GM19397 (cell line): ENCODE measurements at regions not wholly inside any gene's neighbourhood (a gene's known extent, or its start where the extent isn't known, plus 50 kb on each side); places are given as distances from the start of the nearest gene placed in this dataset.

Experiments
- ATAC-seq: cut with Tn5 transposase; IDR thresholded peaks from one replicate; pipeline ENCODE4 v1.9.1; 2021; ENCODE audit warnings: mild to moderate bottlenecking, moderate library complexity; ENCODE audit not compliant: unreplicated experiment

DNA sequence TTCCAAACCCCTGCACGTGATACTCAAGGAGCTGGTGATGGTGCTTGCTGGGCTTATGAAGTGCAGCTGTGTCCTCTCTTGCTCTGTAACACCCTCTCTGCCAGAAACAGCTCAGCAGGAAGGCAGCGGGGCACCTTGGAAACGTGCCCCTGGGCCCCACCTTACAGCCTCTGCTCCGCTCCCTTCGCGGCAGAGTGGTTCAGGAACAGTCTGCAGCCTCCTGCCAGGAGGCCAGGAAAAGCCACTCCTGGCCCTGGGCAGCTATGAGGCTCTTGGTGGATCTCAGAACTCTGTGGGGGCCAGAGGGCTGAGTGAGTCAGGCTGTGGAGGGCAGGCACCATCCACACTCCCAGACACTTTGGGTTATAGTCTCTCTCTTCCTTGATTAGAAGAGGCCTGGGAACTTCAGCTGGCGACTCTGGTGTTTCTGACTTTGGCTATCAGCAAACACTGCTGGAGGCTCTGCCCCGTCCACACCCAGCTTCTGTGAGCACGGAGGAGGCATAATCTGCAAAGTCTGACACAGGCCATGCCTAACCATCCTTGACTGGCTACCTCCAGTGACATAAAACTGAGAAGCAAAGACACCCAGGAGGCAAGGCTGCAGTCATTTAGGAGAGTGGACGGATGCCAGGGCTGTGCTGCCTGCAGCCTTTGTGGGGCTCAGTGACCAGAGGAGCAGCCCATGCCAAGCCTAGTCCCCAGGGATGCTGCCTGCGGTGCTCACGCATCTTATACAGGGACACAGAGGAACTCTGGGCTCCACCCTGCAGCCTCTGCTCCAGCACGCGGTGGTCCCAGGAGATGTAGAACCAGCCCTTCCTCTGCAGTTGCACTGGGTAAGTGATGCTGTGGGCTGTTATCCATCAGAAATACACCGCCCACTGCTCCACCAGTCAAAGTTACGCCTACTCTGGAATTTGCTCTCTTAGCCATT is 65.3 kb downstream of the METRNL start:
- no peak for ATAC-seq

DNA sequence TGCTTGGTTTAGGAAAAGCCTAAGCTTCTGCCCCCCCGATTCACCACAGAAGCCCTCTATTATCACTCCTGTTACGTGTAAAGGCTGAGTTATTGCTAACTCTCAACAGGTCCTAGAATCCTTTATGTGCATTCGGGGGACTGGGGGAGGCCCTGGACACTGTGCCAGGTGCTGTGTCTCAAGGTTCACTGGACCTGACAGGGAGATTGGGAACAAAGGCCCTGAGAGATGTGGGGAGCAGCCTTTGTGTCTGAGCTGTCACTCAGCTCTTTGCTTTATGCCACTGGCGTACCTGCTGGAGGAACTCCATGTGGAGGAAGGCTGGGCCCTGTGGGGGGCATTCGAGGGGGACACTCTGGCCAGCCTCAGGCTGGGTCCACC is 65.9 kb downstream of the METRNL start:
- no peak for ATAC-seq

DNA sequence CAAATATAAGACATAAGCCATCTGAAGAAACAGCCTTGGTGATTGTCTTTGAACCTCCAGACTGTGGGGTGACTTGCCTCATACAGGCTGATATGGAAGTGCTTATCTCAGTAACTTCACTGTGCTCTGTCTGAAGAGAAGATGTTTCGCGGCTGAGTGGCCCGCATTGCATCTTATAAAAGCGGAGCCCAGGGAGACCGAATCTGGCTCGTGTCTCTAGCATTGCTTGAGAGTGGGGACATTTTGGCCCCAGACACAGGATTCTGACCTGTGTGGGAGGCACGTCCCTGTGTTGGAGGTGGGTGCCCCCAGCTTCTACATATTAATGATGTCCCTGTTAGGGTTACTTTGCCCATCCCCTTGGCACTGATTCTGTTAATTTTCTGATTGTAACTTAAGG is 66.4 kb downstream of the METRNL start:
- ATAC-seq: no peak

DNA sequence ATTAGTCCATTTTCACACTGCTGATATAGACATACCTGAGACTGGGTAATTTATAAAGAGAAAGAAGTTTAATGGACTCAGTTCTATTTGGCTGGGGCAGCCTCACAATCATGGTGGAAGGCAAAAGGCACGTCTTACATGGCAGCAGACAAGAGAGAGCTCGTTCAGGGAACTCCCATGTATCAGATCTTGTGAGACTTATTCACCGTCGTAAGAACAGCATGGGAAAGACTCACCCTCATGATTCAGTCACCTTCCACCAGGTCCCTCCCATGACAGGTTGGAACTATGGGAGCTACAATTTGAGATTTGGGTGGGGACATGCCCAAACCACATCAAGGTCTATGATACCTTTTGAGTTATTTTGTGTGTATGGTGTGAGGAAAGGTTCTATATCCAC is 66.9 kb downstream of the METRNL start:
- ATAC-seq: no peak

DNA sequence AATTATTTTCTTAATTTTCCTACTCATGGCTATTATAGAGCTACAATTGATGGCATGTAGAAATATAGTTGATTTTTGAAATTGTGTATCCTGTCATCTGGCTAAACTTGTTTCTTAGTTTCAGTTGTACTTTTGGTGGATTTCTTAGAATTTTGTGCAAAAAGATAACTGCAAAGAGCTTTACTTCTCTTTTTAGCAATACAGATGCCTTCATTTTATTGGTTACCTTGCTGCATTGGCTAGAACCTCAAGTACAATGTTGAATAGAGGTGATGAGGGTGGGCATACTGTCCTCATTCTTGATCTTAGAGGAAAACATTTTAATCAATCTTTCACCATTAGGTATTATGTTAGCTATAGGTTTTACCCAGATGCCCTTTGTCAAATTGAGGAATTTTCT is 67.9 kb downstream of the METRNL start:
- no peak for ATAC-seq

DNA sequence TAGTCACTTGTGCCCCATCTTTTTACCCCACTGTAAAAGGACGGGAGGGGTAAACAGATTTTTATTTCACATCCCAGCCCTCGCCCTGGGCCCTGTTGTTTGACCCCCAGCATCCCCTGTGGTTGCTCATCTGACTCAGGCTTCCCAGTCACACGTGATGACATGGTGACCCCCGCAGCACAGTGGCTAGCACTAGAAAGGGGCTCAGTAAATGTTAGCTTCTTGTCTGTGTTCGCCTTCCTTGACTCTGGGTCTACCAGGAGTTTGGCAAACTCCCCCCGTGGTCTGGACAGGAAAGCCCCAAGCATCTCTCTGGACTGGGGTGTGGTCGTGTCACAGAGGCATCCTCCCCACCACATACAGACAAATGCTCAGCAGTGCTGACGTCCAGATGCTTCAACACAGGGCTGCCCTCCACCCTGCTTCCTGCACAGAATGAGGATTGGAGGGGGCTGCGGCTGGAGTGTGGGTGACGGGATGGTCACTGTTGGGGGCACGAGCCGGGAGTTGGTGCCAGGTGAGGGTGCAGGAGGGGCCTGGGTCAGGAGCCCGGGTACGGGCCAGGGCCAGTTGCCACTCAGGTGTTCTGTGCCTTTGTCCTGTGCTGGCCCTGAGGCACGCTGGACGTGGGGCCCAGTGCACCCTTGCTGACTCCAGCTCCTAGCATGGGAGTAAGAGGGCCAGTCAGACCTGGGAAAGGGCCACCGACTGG is 69.1 kb downstream of the METRNL start:
- ATAC-seq: no peak

DNA sequence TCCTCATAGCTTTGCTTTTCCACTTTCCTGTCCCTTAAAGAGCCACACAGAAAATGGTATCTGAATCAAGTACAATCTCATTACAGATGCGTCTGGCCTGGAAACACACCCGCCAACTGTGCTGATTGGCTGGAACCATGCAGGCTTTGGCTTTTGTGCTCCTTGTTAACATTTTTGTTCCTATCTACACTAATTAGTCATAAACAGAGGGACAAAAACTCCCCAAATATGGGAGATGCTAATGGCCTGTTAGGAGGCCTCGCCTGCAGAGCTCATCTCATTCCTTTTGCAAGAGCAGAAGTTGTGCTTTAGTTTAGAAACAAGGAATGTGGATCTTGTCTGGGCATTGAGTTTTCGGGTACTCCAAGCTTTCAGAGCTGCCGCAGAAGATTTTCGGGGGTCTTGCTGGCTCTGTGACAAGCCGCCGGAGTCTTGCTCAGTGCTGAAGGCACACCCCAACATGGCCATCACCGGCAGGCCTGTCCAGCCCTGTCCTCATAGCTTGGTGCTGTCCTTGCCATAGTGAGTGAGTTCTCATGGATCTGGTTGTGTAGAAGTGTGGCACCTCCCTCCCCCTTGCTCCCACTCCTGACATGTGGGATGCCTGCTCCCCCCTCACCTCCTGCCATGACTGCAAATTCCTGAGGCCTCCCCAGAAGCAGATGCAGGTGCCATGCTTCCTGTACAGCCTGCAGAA is 69.8 kb downstream of the METRNL start:
- ATAC-seq: no peak

DNA sequence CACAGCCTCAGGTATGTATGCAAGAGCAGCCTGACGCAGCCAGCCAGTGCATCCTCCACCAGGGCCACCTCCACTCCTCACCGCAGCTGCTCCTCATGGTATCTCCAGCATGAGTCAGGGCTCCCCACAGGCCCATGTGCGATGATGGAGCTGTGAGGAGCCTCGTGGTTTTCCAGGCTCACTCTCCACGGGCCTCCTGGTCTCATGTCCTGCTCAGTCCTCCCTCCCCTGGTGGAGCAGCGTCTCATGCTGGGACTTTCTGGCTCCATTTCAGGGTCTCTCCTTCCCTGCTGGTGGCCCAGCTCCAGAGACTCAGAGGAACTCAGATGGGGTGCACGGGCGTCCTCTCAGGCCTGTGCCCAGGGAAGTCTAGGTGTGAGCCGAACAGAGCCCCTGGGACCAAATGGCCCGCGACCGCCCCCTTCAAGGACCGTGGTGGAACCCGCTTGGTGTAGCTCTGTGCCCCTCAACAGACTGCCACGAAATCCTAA is 70.4 kb downstream of the METRNL start:
- ATAC-seq: no peak

DNA sequence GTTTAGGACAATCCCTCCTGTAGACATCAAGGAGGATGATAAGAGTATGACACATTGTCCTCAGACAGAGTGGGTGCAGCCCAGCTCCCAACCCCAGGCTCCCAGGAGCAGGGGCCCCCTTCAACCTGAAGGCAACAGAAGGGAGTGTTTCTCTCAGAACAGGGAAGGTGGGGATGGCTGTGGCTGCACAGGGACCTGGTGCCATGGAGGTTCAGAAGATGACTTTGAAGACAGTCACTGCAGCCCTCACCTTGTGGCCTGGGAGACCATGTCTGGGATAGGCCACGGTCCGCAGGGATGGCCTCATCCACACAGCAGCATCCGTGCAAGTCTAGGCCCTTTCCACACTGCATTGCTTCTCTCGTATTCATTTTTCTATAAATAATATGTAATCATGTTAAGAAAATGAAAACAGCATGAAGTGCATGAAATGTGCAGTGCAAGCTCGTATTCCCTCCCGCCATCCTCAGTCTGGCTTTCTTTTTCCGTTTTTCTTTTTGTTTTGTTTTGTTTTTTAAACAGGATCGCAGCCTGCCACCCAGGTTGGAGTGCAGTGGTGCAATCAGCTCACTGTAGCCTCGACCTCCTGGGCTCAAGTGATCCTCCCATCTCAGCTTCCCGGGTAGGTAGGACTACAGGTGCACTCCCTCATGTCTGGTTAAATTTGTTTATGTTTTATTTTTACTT is 71.1 kb downstream of the METRNL start:
- no peak for ATAC-seq

DNA sequence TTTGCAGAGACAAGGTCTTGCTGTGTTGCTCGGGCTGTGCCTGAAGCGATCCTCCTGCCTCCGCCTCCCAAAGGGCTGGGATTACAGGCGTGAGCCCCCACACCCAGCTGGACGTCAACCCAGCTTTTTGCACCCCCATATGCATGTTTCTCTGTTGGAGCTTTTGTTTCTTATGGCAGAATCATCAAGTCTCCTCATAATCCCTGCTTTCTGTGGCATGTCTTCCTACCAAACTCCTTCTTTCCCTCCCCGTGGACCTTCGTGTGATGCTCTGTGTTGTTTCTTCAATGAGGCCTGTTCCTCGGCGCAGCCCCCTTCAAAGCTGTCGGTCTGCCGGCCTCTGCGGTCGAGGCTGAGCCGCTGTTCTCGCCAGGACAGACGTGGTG is 71.6 kb downstream of the METRNL start:
- ATAC-seq: no peak

DNA sequence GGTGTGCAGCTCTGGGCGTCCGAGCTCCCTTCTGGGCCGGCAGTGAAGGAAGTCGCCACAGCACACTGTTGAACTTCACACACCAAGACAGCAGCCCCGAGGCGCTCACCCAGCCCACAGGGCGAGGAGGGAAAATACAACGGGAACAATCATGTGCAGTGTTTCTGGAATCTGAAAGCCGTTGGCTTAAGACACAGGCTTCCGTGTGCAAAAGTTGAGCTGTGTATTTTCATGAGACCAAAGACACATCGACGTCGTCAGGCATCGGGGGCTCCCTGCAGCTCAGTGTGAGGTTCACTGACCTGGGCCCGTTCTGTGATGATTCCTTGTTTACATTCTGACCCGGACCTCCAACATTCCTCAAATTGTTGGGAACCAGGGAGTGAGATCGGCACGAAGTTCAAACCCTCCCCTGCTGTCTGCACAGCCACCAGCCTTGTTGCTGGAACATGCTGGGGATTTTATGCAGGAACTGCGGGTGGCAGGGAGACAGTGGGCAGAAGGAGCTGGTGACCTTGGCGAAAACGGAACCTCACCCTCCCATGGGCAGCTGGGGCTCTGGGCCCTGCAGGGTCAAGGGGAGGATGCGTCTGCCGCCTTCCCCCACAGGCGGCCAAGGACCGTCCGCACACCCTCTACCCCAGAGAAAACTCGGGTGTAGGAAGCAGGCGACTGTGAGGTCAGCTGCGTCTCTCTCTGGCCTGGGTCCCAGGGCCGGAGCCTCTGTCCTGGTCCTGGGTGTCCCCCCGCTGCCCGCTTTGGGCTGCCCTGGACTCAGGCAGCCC is 72.2 kb downstream of the METRNL start:
- ATAC-seq: no peak

DNA sequence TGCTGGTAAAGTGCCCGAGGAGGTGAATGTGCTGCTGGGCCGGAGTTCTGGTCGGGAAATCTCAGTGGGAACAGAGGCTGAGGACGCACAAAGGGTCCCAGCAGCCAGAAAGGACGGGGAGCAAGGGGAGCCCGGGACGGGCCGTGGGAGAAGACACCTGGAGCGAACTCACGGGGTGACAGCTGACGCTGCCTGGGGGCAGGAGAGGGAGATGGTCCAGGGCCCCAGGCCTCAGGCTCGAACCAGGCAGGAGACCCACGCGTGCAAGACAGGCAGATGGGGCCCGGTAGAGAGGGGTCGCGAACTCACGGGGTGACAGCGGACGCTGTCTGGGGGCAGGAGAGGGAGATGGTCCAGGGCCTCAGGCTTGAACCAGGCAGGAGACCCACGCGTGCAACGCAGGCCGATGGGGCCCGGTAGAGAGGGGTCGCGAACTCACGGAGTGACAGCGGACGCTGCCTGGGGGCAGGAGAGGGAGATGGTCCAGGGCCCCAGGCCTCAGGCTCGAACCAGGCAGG is 72.9 kb downstream of the METRNL start:
- no peak for ATAC-seq

DNA sequence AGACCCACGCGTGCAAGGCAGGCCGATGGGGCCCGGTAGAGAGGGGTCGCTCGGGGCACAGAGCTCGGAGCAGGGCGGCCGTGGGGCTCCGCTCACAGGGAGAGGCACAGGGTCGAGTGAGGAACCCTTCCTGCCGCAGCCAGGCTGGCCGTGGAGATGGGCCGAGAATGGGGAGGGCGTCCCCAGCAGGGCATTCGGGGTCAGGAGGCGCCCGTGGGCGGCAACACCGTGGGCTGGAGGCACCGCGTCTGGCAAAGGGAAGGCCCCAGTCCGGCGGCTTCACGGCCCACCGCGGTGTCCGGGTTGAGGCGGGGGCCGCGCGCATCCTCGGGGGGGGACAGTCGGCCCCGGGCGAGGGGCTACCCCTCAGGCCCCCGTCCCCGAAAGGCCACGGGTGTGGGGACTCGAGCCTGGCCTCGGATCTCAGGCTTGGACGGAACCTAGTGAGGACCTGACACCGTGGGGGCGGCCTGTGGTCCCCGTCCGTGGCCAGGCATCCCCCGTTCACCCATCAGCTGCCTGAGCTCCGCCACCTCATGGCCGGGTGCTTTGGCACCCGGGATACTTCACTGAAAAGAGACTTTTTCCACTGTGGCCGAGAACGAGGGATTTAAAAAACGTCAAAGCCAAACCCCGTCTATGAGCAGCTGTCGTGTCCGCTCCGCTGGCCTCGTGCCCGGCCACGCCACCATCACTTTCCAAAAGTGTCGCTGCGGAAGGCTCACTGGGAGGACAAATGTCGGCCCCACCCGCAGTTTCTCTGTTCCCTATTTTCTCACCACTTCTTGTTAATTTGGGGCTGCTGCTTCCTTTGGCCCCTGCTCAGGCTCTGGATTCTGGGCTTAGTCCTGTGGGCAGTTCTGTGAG is 73.6 kb downstream of the METRNL start:
- ATAC-seq: no peak

DNA sequence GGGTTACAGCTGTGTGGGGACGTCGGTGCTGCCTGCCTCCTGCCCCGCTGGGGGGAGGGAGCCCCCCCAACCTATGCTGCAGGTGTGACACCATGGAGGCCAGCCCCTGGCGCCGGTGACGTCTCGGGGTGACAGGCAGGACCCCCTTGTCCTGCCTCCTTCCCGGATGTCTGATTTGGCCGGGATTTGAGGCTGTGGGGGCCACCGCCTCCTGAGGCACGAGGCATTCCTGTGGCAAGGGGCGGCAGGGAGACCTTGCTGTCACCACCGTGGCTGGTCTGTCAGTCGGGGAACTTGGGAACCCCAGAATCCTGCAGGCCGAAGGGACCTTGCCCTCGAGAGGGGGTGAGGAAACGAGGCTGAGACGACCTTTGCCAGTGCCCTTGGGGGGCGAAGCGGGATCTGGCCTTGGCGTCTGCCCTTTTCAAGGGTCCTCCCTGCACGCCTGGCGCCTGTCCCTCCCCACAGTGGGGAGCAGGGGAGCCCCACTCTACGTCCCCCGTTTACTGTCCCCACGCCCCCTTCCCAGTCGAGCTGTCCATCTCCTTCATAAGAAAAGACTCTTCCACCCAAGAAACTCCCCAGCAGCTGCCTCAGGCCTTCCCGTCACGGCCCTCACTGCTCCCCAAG is 74.4 kb downstream of the METRNL start:
- no peak for ATAC-seq

DNA sequence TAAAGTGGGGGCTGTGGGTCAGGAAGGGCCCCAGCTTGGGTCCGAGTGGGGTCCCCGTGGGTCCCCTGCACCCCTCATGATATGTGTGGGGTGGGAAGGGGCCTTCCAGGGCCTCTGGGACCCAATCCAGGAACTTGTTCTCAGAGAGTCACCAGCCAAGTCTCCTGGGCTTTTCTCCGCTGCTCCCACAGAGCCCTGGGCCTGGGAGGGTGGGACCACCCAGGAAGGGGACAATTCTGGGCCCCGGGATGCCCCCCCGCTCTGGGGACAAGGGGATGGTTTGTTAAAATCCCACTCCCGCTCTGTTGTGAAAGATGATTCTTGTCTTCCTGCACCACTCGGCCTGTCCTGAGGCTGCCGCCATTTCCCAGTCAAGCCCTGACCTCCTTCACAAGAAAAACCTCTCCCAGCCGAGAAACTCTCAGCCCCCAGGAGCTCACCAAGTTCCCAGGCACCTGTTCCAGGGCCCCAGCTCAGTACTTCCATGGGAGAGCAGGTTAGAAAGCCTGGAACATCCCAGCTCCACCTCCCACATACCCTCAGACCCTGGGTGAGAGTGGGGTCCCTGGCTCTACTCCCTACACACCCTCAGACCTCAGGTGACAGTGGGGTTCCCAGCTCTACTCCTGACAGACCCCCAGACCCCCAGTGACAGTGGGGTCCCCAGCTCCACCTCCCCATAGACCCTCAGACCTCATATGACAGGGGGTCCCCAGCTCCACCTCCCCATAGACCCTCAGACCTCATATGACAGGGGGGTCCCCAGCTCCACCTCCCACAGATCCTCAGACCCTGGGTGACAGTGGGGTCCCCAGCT is 75.1 kb downstream of the METRNL start:
- no peak for ATAC-seq

DNA sequence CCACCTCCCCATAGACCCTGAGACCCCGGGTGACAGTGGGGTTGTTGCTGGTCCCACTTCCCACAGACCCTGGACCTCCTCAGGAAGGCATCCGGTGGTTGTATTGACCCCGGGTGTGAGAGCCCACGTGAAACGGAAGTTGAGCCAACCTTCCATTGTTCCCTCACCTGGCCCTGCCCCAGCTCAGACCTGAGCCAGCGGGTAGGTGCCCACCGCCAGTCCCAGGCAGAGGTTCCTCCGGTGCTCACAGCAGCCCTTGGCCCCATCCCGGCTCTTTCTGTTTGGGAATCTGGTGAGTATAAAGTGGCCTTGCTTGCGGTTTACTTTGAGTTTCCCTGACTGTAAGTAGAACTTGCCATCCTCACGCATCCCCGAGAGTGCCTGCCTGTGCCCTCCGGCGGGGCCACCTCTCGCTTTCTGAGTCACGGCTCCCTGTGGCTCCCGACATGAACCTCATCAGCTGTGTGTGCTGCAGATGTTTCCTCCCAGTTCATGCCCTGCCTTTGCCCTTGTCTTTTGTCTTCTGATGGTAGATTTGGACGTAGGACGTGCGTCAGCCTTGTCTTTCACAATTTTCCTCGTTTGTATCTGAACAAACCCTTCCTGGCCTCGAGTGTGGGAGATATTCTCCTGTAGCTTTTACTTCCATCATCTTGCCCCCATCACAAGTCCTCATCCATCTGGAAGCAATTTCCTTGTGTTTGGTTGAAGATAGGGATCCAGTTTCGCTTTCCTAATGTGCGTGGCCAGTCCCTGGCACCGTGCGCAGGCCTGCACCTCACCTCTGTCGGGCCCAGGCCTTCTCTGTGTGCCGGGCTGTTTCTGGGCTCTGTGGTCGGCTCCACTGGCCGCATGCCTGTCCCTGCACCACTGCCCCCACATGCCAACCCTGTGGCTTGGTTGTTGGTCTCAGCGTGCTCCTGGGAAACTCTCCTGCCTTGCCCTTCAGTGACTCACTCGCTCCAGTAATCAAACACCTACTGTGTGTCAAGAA is 76.0 kb downstream of the METRNL start:
- no peak for ATAC-seq

DNA sequence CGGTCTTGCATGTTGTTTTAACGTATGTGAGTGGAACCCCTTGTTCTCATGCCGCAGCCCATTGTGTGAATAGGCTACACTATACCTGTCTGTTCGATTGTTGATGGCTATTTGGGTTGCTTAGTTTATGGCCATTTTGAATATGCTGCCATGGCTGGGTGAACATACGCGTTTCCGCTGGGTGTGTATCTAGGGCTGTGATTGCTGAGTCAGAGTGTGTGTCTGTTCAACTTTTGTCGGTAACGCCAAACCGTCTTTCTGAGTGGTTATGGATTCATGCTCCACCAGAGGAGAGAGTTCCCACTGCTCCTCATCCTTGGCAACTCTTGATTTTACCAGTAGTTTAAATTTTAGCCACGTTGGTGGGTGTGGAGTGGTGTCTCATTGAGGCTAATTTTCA is 77.0 kb downstream of the METRNL start:
- ATAC-seq: no peak
